Pancreas (tissue), 10 donors: ENCODE measurements at regions not wholly inside any gene's neighbourhood (a gene's known extent, or its start where the extent isn't known, plus 50 kb on each side); places are given as distances from the start of the nearest gene placed in this dataset.

Experiments used
- ATAC-seq, 4 donors: fragments of 200-7000 bp; cut with Tn5 transposase; one replicate each; pipeline versions ENCODE4 v1.8.0 to v1.9.1; 2020; ENCODE audit warnings: mild to moderate bottlenecking in 4 of 4, moderate library complexity in 4 of 4
- DNase-seq, 6 donors: peaks; one replicate each; pipeline ENCODE4 v3.0.0-alpha.2; 2020
- FAIRE-seq: peaks from 2 replicates; lab custom pipeline; 2012; peaks lifted over from hg19 to GRCh38; lab: Jason Lieb, UNC
- H3K27ac ChIP-seq, 4 donors: fragments of 200-600 bp; sonication (generic); 1 replicate in 3 of 4; 2 replicates in 1 of 4; pipeline versions ENCODE4 v1.5.0 to v1.8.0; 2020
- H3K27me3 ChIP-seq, 4 donors: fragments of 200-600 bp; one replicate each; pipeline ENCODE4 v1.8.0; 2021
- H3K36me3 ChIP-seq, 3 donors: fragments of 200-600 bp; sonication (generic) in 1 of 3; one replicate each; pipeline versions ENCODE4 v1.5.0 to v1.8.0; 2020 to 2021
- H3K4me1 ChIP-seq, 3 donors: fragments of 200-600 bp; one replicate each; pipeline ENCODE4 v1.8.0; 2021
- H3K4me3 ChIP-seq, 4 donors: fragments of 200-600 bp; sonication (generic) in 2 of 4; one replicate each; pipeline versions ENCODE4 v1.5.0 to v1.8.0; 2020 to 2021
- H3K9me3 ChIP-seq, 4 donors: fragments of 200-600 bp; one replicate each; pipeline ENCODE4 v1.8.0; 2021
- CTCF ChIP-seq, 4 donors: fragments of 200-600 bp; sonication (generic) in 3 of 4; IDR thresholded peaks; one replicate each; pipeline versions ENCODE4 v1.5.0 to v1.8.0; 2021; ENCODE audit warnings: antibody characterized with exemption in 4 of 4
- WGBS, 2 donors: extraction: QIAGEN DNeasy Blood & Tissue Kit; methylation state at CpG; one replicate each; pipeline ENCODE4 v1.1.7; 2013; 5-methylcytosine and 5-hydroxymethylcytosine counted together
- intact Hi-C, 3 donors: fragments of 100-400 bp; cut with DNase I; formaldehyde crosslinking; loops; one replicate each; pipeline versions ENCODE4 v1.11.1 to v1.14.2; 2022
- donor health status: healthy with polysubstance abuse.
- donor health status: DM: no; HTN: no; CAD: no; lungs with moderate emphysema.
- donor health status: DM: no; HTN: no; CAD: no.
- donor health status: control.
- donor health status: control.
- donor health status: Bipolar disorder and iron deficiency.
- donor health status: DM: yes; HTN: yes; CAD: no.
- donor health status: DM: no; HTN: no; CAD: no.
- donor health status: DM: no; HTN: no; CAD: no.
- donor health status: DM: yes; HTN: yes; CAD: no.

GRCh38 chr20:46805836-46806235 is 88.8 kb upstream of the EYA2 start:
- no peak for DNase-seq
- H3K4me1 ChIP-seq, result peaks cover 0 to 7% (median 6%) of the 10 kb centered on the region in 3 donors
- H3K9me3 ChIP-seq, result no peaks in the 10 kb centered on the region
- ATAC-seq, result no peak
- no peak overlapping the region for H3K4me3 ChIP-seq
- FAIRE-seq, result no peak
- H3K27ac ChIP-seq, result no peak overlapping the region
- no peaks in the 10 kb centered on the region for H3K36me3 ChIP-seq
- intact Hi-C loops, result no loop called here
- H3K27me3 ChIP-seq, result no peaks in the 10 kb centered on the region
- WGBS, 2 donors, result 95 to 97% methylated on average over 9 of the region's 9 CpGs
- TF ChIP-seq CTCF (IDR thresholded peaks at IDR 0.05), result no peak

- no peaks in the 10 kb centered on the region for H3K9me3 ChIP-seq
- H3K27me3 ChIP-seq, result peaks cover 0 to 3% (median 2%) of the 10 kb centered on the region in 4 donors
- DNase-seq (no peak), ATAC-seq (no peak), FAIRE-seq (no peak)
- intact Hi-C loops, result no loop called here
- TF ChIP-seq CTCF (IDR thresholded peaks at IDR 0.05), result no peak
- no peak overlapping the region for H3K4me3 ChIP-seq
- H3K4me1 ChIP-seq, result peaks cover 0 to 7% (median 6%) of the 10 kb centered on the region in 3 donors
- WGBS, 2 donors, result 89 to 92% methylated on average over 6 of the region's 6 CpGs
- H3K36me3 ChIP-seq, result no peaks in the 10 kb centered on the region
- H3K27ac ChIP-seq, result no peak overlapping the region
Measured at GRCh38 chr20:46807998-46808397, 86.6 kb upstream of the EYA2 start.

- Histone ChIP-seq H3K36me3 (no peaks in the 10 kb centered on the region), H3K27ac (no peak overlapping the region), H3K9me3 (no peaks in the 10 kb centered on the region), H3K4me1 (peaks cover 0 to 7% (median 6%) of the 10 kb centered on the region in 3 donors), H3K27me3 (peaks cover 0 to 4% (median 2%) of the 10 kb centered on the region in 4 donors), H3K4me3 (no peak overlapping the region)
- ATAC-seq (peak in 2 of 4 donors; percentile 65 to 78), DNase-seq (no peak), FAIRE-seq (no peak)
- intact Hi-C loops, result no loop called here
- no peak for TF ChIP-seq CTCF (IDR thresholded peaks at IDR 0.05)
- WGBS, 2 donors, result 5 to 13% methylated on average over 1 of the region's 1 CpG
Measured at GRCh38 chr20:46808565-46808964, 86.1 kb upstream of the EYA2 start.

- Histone ChIP-seq H3K36me3 (no peaks in the 10 kb centered on the region), H3K27ac (no peak overlapping the region), H3K9me3 (no peaks in the 10 kb centered on the region), H3K4me1 (peaks cover 0 to 7% (median 6%) of the 10 kb centered on the region in 3 donors), H3K27me3 (peaks cover 0 to 4% (median 2%) of the 10 kb centered on the region in 4 donors), H3K4me3 (no peak overlapping the region)
- TF ChIP-seq CTCF (IDR thresholded peaks at IDR 0.05), result no peak
- DNase-seq (no peak), FAIRE-seq (no peak), ATAC-seq (no peak)
- WGBS, 2 donors, result 92% methylated on average over 12 of the region's 12 CpGs
- intact Hi-C loops, result no loop called here
Measured at GRCh38 chr20:46809706-46810360, 84.8 kb upstream of the EYA2 start.
